ENCODE measurements at regions not wholly inside any gene's neighbourhood (a gene's known extent, or its start where the extent isn't known, plus 50 kb on each side); places are given as distances from the start of the nearest gene placed in this dataset.

DNA sequence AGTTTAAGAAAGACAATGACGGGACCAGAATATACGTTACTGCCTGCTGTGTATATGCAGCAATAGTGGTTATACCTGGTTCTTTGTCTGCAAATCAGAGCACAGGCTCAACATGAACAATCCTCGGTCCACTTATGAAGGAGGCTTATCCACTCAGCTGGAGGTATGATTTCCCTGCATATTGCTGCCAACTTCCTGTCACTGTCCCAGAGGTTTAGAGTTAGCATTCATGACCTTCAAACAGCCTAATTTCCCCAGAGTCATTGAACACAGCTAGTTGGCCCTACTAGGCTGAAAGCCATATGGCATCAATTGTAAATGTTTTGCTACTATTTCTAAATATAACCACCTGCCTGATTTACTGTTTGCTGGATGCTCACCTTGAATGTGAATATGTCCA, 224.9 kb upstream of the ZNF717 start:
- Mint-ChIP-seq H3K27me3 (ENCODE audit: unreplicated experiment) (no peaks in the 10 kb centered on the region), H3K4me3 (ENCODE audit: unreplicated experiment) (no peak overlapping the region), H3K4me1 (ENCODE audit: unreplicated experiment) (peaks cover 3% of the 10 kb centered on the region), H3K36me3 (ENCODE audit: low read depth, unreplicated experiment) (no peaks in the 10 kb centered on the region), H3K27ac (ENCODE audit: unreplicated experiment) (no peak overlapping the region), H3K9me3 (ENCODE audit: unreplicated experiment) (no peaks in the 10 kb centered on the region)
- DNase-seq (ENCODE audit: low spot score): no peak
- TF ChIP-seq, protein P1, sequence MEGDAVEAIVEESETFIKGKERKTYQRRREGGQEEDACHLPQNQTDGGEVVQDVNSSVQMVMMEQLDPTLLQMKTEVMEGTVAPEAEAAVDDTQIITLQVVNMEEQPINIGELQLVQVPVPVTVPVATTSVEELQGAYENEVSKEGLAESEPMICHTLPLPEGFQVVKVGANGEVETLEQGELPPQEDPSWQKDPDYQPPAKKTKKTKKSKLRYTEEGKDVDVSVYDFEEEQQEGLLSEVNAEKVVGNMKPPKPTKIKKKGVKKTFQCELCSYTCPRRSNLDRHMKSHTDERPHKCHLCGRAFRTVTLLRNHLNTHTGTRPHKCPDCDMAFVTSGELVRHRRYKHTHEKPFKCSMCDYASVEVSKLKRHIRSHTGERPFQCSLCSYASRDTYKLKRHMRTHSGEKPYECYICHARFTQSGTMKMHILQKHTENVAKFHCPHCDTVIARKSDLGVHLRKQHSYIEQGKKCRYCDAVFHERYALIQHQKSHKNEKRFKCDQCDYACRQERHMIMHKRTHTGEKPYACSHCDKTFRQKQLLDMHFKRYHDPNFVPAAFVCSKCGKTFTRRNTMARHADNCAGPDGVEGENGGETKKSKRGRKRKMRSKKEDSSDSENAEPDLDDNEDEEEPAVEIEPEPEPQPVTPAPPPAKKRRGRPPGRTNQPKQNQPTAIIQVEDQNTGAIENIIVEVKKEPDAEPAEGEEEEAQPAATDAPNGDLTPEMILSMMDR (IDR thresholded peaks at IDR 0.05; ENCODE audit: unreplicated experiment): no peak

DNA sequence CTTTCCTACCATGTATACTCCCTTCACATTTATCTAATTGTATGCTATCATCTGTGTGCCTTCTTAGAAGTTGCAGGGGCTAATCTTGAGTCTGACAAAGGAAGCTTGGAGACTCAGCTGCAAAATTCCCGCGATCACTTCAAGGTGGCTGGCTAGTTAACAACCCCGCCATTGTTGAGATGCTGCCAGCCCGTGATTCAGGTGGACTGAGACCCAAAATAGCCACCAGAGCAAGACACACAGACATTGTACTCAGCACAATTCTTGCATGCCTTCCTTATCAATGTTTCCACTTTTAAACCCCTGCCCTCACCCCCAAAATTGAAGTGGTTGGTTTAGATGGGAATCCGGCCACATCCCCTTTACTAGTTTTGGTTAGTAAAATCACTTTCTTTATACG, 225.8 kb upstream of the ZNF717 start:
- no peaks in the 10 kb centered on the region for H3K36me3 Mint-ChIP-seq (ENCODE audit: low read depth, unreplicated experiment)
- no peak overlapping the region for H3K27ac Mint-ChIP-seq (ENCODE audit: unreplicated experiment)
- H3K27me3 Mint-ChIP-seq (ENCODE audit: unreplicated experiment): no peaks in the 10 kb centered on the region
- H3K4me1 Mint-ChIP-seq (ENCODE audit: unreplicated experiment): peaks cover 3% of the 10 kb centered on the region
- H3K4me3 Mint-ChIP-seq (ENCODE audit: unreplicated experiment): no peak overlapping the region
- DNase-seq (ENCODE audit: low spot score): no peak
- TF ChIP-seq, protein P1 (IDR thresholded peaks at IDR 0.05; ENCODE audit: unreplicated experiment): no peak
- H3K9me3 Mint-ChIP-seq (ENCODE audit: unreplicated experiment): no peaks in the 10 kb centered on the region

DNA sequence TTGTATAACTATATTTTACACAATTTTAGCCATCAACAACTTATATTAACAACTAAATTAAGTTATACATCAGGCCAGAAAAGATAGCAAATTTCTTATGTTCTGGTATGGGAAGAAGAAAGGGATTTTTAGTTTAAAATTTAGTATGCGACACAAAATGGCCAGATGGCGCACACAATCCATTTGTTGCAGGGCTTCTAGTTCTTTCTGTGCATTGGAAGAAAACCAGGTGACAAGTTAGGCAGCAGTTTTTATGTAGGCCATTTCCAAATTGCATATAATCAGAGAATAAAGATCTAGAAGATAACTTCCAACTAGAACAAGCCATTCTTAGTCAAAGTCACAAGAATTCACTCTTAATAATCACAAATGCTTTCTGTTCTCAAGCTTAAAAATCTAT, 230.1 kb upstream of the ZNF717 start:
- H3K27me3 Mint-ChIP-seq (ENCODE audit: unreplicated experiment): no peaks in the 10 kb centered on the region
- H3K4me1 Mint-ChIP-seq (ENCODE audit: unreplicated experiment): peaks cover 3% of the 10 kb centered on the region
- DNase-seq (ENCODE audit: low spot score): no peak
- no peak overlapping the region for H3K4me3 Mint-ChIP-seq (ENCODE audit: unreplicated experiment)
- no peaks in the 10 kb centered on the region for H3K36me3 Mint-ChIP-seq (ENCODE audit: low read depth, unreplicated experiment)
- TF ChIP-seq, protein P1 (IDR thresholded peaks at IDR 0.05; ENCODE audit: unreplicated experiment): no peak
- H3K9me3 Mint-ChIP-seq (ENCODE audit: unreplicated experiment): no peaks in the 10 kb centered on the region
- H3K27ac Mint-ChIP-seq (ENCODE audit: unreplicated experiment): no peak overlapping the region

DNA sequence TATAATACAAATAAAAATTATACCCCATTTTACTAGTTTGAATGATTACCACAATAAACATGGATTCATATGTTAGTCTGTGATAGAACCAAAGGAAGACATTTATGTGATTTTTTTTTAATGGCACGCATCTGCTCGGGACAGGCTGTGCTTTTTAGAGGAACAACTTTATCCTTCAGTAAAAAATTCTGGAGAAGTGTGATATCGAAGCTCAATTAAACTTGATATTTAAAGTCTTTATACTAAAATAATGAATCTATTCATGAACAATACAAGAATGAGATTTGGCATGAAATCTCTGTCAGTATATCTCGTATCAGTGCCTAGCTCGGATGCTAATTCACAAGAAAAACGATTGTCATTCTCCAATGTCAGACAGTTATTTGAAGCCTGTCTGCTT, 230.8 kb upstream of the ZNF717 start:
- H3K27ac Mint-ChIP-seq (ENCODE audit: unreplicated experiment): no peak overlapping the region
- peaks cover 1% of the 10 kb centered on the region for H3K4me1 Mint-ChIP-seq (ENCODE audit: unreplicated experiment)
- H3K9me3 Mint-ChIP-seq (ENCODE audit: unreplicated experiment): no peaks in the 10 kb centered on the region
- TF ChIP-seq, protein P1 (IDR thresholded peaks at IDR 0.05; ENCODE audit: unreplicated experiment): no peak
- no peaks in the 10 kb centered on the region for H3K36me3 Mint-ChIP-seq (ENCODE audit: low read depth, unreplicated experiment)
- DNase-seq (ENCODE audit: low spot score): no peak
- no peak overlapping the region for H3K4me3 Mint-ChIP-seq (ENCODE audit: unreplicated experiment)
- H3K27me3 Mint-ChIP-seq (ENCODE audit: unreplicated experiment): no peaks in the 10 kb centered on the region

DNA sequence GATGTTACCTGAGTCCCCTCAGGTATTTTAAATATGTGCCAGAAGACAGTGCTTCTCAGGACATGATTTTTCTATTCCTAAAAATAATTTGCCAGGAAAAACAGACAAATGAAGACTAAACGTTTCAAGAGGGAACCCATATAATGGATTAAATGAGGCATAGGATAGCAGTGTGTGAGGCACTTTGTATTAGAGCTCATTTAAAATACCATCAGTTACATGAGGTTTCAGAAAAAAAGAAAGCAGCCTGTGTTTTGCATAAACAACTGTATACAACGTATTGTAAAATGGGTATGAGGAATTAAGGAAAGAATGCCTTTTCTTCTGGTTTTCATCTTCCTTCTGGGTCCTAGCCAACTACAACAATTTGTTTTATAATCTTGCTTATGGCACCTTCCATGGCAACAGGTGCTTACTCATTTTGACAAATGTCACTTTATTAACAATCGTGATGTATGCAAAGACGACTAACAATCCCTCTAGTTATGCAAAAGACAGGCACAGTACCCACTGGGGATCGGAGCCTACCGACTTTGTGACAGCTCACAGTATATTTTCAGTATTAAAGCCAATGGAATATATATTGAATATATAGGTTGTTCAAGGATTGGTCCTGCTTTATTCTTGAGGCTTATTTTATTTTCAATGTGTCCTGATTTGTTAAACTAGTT, 231.6 kb upstream of the ZNF717 start:
- Mint-ChIP-seq H3K27ac (ENCODE audit: unreplicated experiment) (no peak overlapping the region), H3K4me1 (ENCODE audit: unreplicated experiment) (no peaks in the 10 kb centered on the region), H3K9me3 (ENCODE audit: unreplicated experiment) (no peaks in the 10 kb centered on the region), H3K4me3 (ENCODE audit: unreplicated experiment) (no peak overlapping the region), H3K36me3 (ENCODE audit: low read depth, unreplicated experiment) (no peaks in the 10 kb centered on the region), H3K27me3 (ENCODE audit: unreplicated experiment) (no peaks in the 10 kb centered on the region)
- TF ChIP-seq, protein P1 (IDR thresholded peaks at IDR 0.05; ENCODE audit: unreplicated experiment): no peak
- no peak for DNase-seq (ENCODE audit: low spot score)

All from endothelial cell (in vitro differentiated cells).